Stimulated activated CD8-positive, alpha-beta memory T cell treated with anti-CD3 and anti-CD28 coated beads, Interleukin-2, amount 100 ng/mL, for 48 hours (primary cell): ENCODE measurements at regions not wholly inside any gene's neighbourhood (a gene's known extent, or its start where the extent isn't known, plus 50 kb on each side); places are given as distances from the start of the nearest gene placed in this dataset.

Experiments used
- DNase-seq, 2 donors: peaks; one replicate each; pipeline ENCODE4 v3.0.0-alpha.2; 2020; ENCODE audit warnings: low read depth in 2 of 2

GRCh38 chr3:176933704-176934103, 263.6 kb downstream of the TBL1XR1 start:
- DNase-seq: no peak

GRCh38 chr3:176932433-176932832, 264.8 kb downstream of the TBL1XR1 start:
- no peak for DNase-seq

- DNase-seq: no peak
Observed at GRCh38 chr3:176931991-176932390, 265.3 kb downstream of the TBL1XR1 start.

- DNase-seq: no peak
Observed at GRCh38 chr3:176930942-176931341, 266.3 kb downstream of the TBL1XR1 start.

- no peak for DNase-seq
Observed at GRCh38 chr3:176928582-176928931, 268.7 kb downstream of the TBL1XR1 start.

GRCh38 chr3:176927706-176928581, 269.3 kb downstream of the TBL1XR1 start:
- DNase-seq: no peak

GRCh38 chr3:176927280-176927679, 270.0 kb downstream of the TBL1XR1 start:
- DNase-seq: no peak

- DNase-seq: no peak
Observed at GRCh38 chr3:176926688-176927087, 270.6 kb downstream of the TBL1XR1 start.

- DNase-seq: no peak
Observed at GRCh38 chr3:176926034-176926433, 271.2 kb downstream of the TBL1XR1 start.

GRCh38 chr3:176920766-176921160, 276.5 kb downstream of the TBL1XR1 start:
- no peak for DNase-seq

GRCh38 chr3:176919836-176920765, 277.2 kb downstream of the TBL1XR1 start:
- no peak for DNase-seq

- no peak for DNase-seq
Observed at GRCh38 chr3:176916777-176917176, 280.5 kb downstream of the TBL1XR1 start.

- no peak for DNase-seq
Observed at GRCh38 chr3:176914764-176915163, 282.5 kb downstream of the TBL1XR1 start.

GRCh38 chr3:176911579-176911978, 285.7 kb downstream of the TBL1XR1 start:
- no peak for DNase-seq

GRCh38 chr3:176909044-176909443, 288.2 kb downstream of the TBL1XR1 start:
- DNase-seq: no peak

- DNase-seq: no peak
Observed at GRCh38 chr3:176906046-176906905, 291.0 kb downstream of the TBL1XR1 start.

- no peak for DNase-seq
Observed at GRCh38 chr3:176905331-176905730, 292.0 kb downstream of the TBL1XR1 start.

- no peak for DNase-seq
Observed at GRCh38 chr3:176904506-176904905, 292.8 kb downstream of the TBL1XR1 start.

- no peak for DNase-seq
Observed at GRCh38 chr3:176896640-176897039, 300.6 kb downstream of the TBL1XR1 start.

GRCh38 chr3:176896165-176896564, 301.1 kb downstream of the TBL1XR1 start:
- DNase-seq: no peak

- no peak for DNase-seq
Observed at GRCh38 chr3:176879710-176880109, 317.6 kb downstream of the TBL1XR1 start.

GRCh38 chr3:176873261-176873660, 324.0 kb downstream of the TBL1XR1 start:
- DNase-seq: no peak
